ENCODE measurements at regions not wholly inside any gene's neighbourhood (a gene's known extent, or its start where the extent isn't known, plus 50 kb on each side); places are given as distances from the start of the nearest gene placed in this dataset.

DNA sequence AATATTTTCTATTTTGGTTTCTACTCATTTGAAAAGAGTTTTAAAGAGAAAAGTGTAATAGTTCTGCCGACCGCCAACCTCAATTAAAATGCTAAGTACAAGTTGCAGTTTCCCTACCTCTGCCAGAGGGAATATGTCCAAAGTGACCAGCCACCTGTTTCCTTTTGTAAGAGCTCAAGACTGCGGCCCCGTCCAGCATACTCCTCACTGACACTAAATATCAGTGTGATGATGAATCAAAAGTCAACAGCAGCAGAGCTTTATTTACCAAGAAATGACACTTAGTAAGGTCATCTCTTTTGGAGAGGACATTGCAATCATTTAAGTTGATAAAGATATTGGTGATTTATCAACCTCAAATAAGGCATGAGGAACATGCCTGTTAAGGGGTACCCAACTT is 57.4 kb upstream of the NRIP1 start:
- TF ChIP-seq, protein P1, sequence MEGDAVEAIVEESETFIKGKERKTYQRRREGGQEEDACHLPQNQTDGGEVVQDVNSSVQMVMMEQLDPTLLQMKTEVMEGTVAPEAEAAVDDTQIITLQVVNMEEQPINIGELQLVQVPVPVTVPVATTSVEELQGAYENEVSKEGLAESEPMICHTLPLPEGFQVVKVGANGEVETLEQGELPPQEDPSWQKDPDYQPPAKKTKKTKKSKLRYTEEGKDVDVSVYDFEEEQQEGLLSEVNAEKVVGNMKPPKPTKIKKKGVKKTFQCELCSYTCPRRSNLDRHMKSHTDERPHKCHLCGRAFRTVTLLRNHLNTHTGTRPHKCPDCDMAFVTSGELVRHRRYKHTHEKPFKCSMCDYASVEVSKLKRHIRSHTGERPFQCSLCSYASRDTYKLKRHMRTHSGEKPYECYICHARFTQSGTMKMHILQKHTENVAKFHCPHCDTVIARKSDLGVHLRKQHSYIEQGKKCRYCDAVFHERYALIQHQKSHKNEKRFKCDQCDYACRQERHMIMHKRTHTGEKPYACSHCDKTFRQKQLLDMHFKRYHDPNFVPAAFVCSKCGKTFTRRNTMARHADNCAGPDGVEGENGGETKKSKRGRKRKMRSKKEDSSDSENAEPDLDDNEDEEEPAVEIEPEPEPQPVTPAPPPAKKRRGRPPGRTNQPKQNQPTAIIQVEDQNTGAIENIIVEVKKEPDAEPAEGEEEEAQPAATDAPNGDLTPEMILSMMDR (conservative IDR thresholded peaks at IDR 0.05) = no peak
- no peak for TF ChIP-seq ZFX (IDR thresholded peaks at IDR 0.05)

Data from C4-2B (cell line).